HG03558 (cell line): ENCODE measurements at regions not wholly inside any gene's neighbourhood (a gene's known extent, or its start where the extent isn't known, plus 50 kb on each side); places are given as distances from the start of the nearest gene placed in this dataset.
"Not testable (repeated sequence)": the region's sequence is repeated elsewhere in the genome, so short reads cannot be mapped to it uniquely, and the experiment has no call there.

ENCODE experiments used
- ATAC-seq: cut with Tn5 transposase; IDR thresholded peaks from one replicate; pipeline ENCODE4 v1.9.1; 2021; ENCODE audit warnings: moderate number of reproducible peaks; ENCODE audit not compliant: unreplicated experiment; ENCODE audit errors: extremely low read depth

GRCh38 chr10:22774102-22774501 lies 59.7 kb upstream of the PIP4K2A start:
- ATAC-seq: no peak

GRCh38 chr10:22771631-22772030 lies 57.3 kb upstream of the PIP4K2A start:
- ATAC-seq: not testable (repeated sequence)

- ATAC-seq: no peak
Observed at GRCh38 chr10:22770270-22770669, 55.9 kb upstream of the PIP4K2A start.

- ATAC-seq: no peak
Observed at GRCh38 chr10:22767859-22768258, 53.5 kb upstream of the PIP4K2A start.

DNA sequence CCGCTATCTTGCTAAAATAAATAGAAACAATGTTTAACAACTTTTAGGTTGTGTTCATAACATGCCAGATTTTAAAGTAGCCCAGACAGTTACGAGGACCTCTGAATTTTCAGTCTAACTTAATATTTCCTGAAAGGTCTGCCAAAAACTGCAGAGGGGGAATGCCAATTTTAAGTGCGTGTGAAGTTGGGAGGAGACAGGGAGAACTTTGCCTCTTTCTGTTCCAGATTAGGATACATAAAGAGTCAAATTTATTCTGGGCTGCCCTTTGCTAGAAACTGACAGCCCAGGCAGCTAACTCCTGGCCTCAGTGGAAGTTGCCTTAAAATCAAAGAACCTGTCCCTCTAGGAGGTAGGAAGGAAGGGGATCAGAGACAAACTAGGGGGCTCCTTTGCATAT lies 52.3 kb upstream of the PIP4K2A start:
- no peak for ATAC-seq

DNA sequence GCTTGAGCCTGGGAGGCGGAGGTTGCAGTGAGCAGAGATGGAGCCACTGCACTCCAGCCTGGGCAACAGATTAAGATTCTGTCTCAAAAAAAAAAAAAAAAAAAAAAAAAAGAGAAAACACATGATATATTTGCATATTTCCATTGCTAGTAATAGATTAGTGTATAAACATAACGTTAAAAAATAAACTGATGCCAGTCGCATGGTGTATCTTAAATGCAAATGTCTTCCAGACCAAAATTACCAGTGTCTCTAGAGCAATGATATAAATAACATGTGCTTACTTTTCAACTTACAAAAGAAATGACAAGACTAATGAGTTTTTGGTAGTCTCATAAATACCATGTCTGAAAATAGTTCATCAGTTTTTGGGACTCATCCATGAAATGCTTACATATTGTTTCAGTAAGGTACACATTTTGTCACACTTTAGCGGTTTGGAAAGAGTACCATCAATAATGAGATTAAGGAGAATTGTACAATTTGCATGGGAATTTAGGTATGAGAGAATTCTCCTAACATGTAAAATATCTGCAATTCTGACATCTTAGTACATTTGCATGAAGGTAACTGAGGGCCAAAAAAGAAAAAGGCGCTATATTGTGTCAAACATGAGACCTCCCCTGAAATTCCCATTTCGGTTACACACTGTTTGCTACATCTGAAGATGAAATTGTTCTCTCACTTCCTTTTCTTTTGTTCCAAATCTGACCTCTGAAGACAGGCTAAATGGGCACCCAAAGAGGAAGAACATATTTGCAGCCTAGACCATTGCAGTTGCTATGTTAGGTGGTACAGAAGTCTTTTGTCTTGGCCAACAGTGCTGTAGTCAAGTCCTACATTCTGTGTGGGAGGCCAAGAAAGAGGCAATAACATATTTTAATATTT lies 51.5 kb upstream of the PIP4K2A start:
- ATAC-seq: no peak

DNA sequence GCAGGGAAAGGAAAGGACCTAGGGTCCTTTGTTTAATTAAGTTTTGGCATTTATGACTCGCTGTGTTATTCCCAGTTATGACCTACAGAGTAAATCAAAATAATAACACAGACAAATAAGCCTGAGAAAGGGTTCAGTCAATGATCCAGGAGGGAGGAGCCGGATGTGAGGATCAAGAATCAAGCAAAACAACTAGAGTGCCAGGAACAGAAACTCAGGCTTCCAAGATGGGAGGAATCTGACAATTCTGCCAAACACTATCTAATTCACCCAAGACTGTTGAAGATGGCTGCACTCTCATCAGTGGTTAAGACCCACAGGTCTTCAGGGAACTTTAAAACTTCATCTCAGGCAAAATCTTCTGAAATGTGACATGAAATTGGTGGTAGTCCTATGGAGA lies 50.3 kb upstream of the PIP4K2A start:
- no peak for ATAC-seq
